Fibroblast of skin of back (primary cell): ENCODE measurements at regions not wholly inside any gene's neighbourhood (a gene's known extent, or its start where the extent isn't known, plus 50 kb on each side); places are given as distances from the start of the nearest gene placed in this dataset.
"Not testable (repeated sequence)": the region's sequence is repeated elsewhere in the genome, so short reads cannot be mapped to it uniquely, and the experiment has no call there.

Source experiments
- DNase-seq: peaks from one replicate; pipeline ENCODE4 v3.0.0-alpha.2; 2013

GRCh38 chr10:128583125-128583524, 456.9 kb upstream of the MKI67 start:
- DNase-seq, result not testable (repeated sequence)

- not testable (repeated sequence) for DNase-seq
These were observed 460.4 kb upstream of the MKI67 start for GRCh38 chr10:128586599-128586998.

- no peak for DNase-seq
These were observed 461.5 kb upstream of the MKI67 start for GRCh38 chr10:128587689-128588088.

- DNase-seq, result no peak
These were observed 462.2 kb upstream of the MKI67 start for GRCh38 chr10:128588402-128588801.

GRCh38 chr10:128594688-128595087, 468.5 kb upstream of the MKI67 start:
- no peak for DNase-seq

- no peak for DNase-seq
These were observed 470.7 kb upstream of the MKI67 start for GRCh38 chr10:128596906-128597305.

- DNase-seq, result no peak
These were observed 472.8 kb upstream of the MKI67 start for GRCh38 chr10:128599030-128599429.

GRCh38 chr10:128599538-128599937, 473.3 kb upstream of the MKI67 start:
- DNase-seq, result no peak

GRCh38 chr10:128602183-128602582, 476.0 kb upstream of the MKI67 start:
- DNase-seq, result no peak

GRCh38 chr10:128604025-128604424, 477.8 kb upstream of the MKI67 start:
- DNase-seq, result no peak

GRCh38 chr10:128605180-128605579, 479.0 kb upstream of the MKI67 start:
- no peak for DNase-seq

GRCh38 chr10:128606055-128606454, 479.8 kb upstream of the MKI67 start:
- DNase-seq, result no peak

GRCh38 chr10:128608791-128609190, 482.6 kb upstream of the MKI67 start:
- no peak for DNase-seq

- no peak for DNase-seq
These were observed 483.2 kb upstream of the MKI67 start for GRCh38 chr10:128609460-128609859.

- no peak for DNase-seq
These were observed 483.9 kb upstream of the MKI67 start for GRCh38 chr10:128610113-128610512.

- no peak for DNase-seq
These were observed 486.0 kb upstream of the MKI67 start for GRCh38 chr10:128612195-128612594.

GRCh38 chr10:128612631-128613030, 486.4 kb upstream of the MKI67 start:
- no peak for DNase-seq

- DNase-seq, result no peak
These were observed 487.9 kb upstream of the MKI67 start for GRCh38 chr10:128614016-128614605.

- DNase-seq, result no peak
These were observed 488.8 kb upstream of the MKI67 start for GRCh38 chr10:128614802-128615553.

GRCh38 chr10:128617532-128617931, 491.3 kb upstream of the MKI67 start:
- no peak for DNase-seq

- DNase-seq, result no peak
These were observed 496.5 kb upstream of the MKI67 start for GRCh38 chr10:128622706-128623105.

- no peak for DNase-seq
These were observed 497.6 kb upstream of the MKI67 start for GRCh38 chr10:128623776-128624175.

GRCh38 chr10:128624656-128625530, 498.7 kb upstream of the MKI67 start:
- no peak for DNase-seq
